Skin of body (tissue), 2 donors: ENCODE measurements at regions not wholly inside any gene's neighbourhood (a gene's known extent, or its start where the extent isn't known, plus 50 kb on each side); places are given as distances from the start of the nearest gene placed in this dataset. TPM values are rescaled to one million over a fixed set of nuclear protein-coding genes. Genes with fewer than 3 reads are reported as not detected.
"Not testable (repeated sequence)": the region's sequence is repeated elsewhere in the genome, so short reads cannot be mapped to it uniquely, and the experiment has no call there.

ENCODE experiments used
- DNase-seq: peaks from one replicate; lab custom pipeline; 2025; lab: John Stamatoyannopoulos, UW
- small RNA-seq: library from RNA; depleted of rRNA; stranded (forward); fragments of <200 nt; gene quantifications from one replicate; pipeline ENCODE3, GENCODE V24; 2014; ENCODE audit warnings: low replicate concordance

GRCh38 chr4:103867311-103867710, 147.5 kb upstream of the TACR3 start:
- DNase-seq = no peak

- DNase-seq = no peak
Measured at GRCh38 chr4:103853627-103854026, 133.8 kb upstream of the TACR3 start.

GRCh38 chr4:103853146-103853545, 133.4 kb upstream of the TACR3 start:
- DNase-seq = no peak

- DNase-seq = no peak
Measured at GRCh38 chr4:103845075-103845474, 125.3 kb upstream of the TACR3 start.

GRCh38 chr4:103842637-103843239, 123.0 kb upstream of the TACR3 start:
- DNase-seq = no peak

GRCh38 chr4:103842076-103842475, 122.3 kb upstream of the TACR3 start:
- no peak for DNase-seq

- DNase-seq = not testable (repeated sequence)
Measured at GRCh38 chr4:103810308-103810707, 90.5 kb upstream of the TACR3 start.

- no peak for DNase-seq
Measured at GRCh38 chr4:103802766-103803165, 83.0 kb upstream of the TACR3 start.

GRCh38 chr4:103787057-103787456, 67.3 kb upstream of the TACR3 start:
- no peak for DNase-seq

- no peak for DNase-seq
Measured at GRCh38 chr4:103786593-103786992, 66.8 kb upstream of the TACR3 start.

GRCh38 chr4:103786014-103786413, 66.2 kb upstream of the TACR3 start:
- no peak for DNase-seq

- DNase-seq = no peak
Measured at GRCh38 chr4:103778221-103778620, 58.4 kb upstream of the TACR3 start.

- DNase-seq = no peak
Measured at GRCh38 chr4:103774326-103774825, 54.6 kb upstream of the TACR3 start.

- no peak for DNase-seq
Measured at GRCh38 chr4:103773691-103774231, 54.0 kb upstream of the TACR3 start.

Small RNAs in the stretch of these regions (small RNA-seq; reads per million reads assigned to genes)
- gene RNU6-635P = not detected
